ENCODE measurements at regions not wholly inside any gene's neighbourhood (a gene's known extent, or its start where the extent isn't known, plus 50 kb on each side); places are given as distances from the start of the nearest gene placed in this dataset.

GRCh38 chr18:75158465-75159237 lies 50.3 kb downstream of the PTGR3 start:
- H3K4me3 ChIP-seq (ENCODE audit: control insufficient read depth, low read depth, low read length) = no peak overlapping the region
- TF ChIP-seq CTCF (IDR thresholded peaks at IDR 0.05; ENCODE audit: control insufficient read depth, insufficient read depth, low read depth, low read length, missing control alignments) = no peak
- no peak for DNase-seq (ENCODE audit: low read depth)

DNA sequence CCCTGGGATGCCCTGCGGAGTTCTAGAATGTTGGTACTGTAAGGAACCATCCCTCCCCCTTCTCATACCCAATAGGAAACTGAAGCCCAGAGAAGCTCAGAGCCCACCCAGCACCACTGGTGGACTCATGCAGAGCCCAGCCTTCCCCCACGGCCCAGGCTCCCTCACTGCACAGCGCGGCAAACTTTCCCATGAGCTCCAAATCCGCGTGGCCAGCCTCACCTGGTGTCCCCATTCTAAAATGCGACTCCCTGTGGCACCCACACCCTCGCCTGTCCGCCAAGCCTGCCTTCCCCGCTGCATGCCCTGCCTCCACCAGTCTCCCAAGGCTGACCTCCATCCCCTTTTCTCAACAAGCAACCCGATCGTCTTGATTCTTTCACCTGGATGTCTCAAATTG lies 51.1 kb downstream of the PTGR3 start:
- no peak overlapping the region for H3K4me3 ChIP-seq (ENCODE audit: control insufficient read depth, low read depth, low read length)
- TF ChIP-seq CTCF (IDR thresholded peaks at IDR 0.05; ENCODE audit: control insufficient read depth, insufficient read depth, low read depth, low read length, missing control alignments) = no peak
- DNase-seq (ENCODE audit: low read depth) = no peak

DNA sequence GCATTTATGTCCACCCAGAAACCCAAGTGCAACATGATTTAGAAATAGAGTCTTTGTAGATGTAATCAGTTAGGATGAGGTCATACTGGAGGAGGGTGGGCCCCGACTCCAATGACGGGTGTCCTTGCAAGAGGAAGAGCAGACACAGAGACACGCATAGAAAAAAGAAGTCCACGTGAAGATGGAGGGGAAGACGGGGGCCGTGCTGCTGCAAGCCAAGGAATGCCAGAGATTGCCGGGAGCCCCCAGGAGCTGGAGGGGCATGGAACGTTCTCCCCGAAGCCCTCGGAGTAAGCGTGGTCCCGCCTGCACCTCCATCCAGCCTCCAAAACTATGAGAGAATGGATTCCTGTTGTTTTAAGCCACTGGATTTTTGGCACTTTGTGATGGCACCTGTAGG lies 51.6 kb downstream of the PTGR3 start:
- no peak for DNase-seq (ENCODE audit: low read depth)
- TF ChIP-seq CTCF (IDR thresholded peaks at IDR 0.05; ENCODE audit: control insufficient read depth, insufficient read depth, low read depth, low read length, missing control alignments) = no peak
- H3K4me3 ChIP-seq (ENCODE audit: control insufficient read depth, low read depth, low read length) = no peak overlapping the region

DNA sequence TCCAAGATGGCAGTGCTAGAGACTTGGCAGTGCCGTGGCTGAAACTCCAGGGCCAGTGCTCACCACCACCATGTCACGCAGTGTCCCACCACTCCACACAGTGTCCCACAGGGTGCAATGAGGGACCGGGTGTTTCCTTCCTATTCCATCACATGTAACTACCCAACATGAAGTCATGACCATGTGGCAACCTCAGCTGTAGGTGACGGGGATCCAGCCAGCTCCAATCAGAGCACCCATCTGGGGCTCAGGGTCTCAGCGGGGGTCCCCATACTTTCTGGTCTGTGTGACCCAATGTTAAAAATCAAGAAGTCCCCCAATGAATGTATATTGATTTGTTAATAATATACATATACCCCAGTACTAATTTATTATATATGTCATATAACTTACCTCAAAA lies 52.1 kb downstream of the PTGR3 start:
- no peak for TF ChIP-seq CTCF (IDR thresholded peaks at IDR 0.05; ENCODE audit: control insufficient read depth, insufficient read depth, low read depth, low read length, missing control alignments)
- H3K4me3 ChIP-seq (ENCODE audit: control insufficient read depth, low read depth, low read length) = no peak overlapping the region
- no peak for DNase-seq (ENCODE audit: low read depth)

DNA sequence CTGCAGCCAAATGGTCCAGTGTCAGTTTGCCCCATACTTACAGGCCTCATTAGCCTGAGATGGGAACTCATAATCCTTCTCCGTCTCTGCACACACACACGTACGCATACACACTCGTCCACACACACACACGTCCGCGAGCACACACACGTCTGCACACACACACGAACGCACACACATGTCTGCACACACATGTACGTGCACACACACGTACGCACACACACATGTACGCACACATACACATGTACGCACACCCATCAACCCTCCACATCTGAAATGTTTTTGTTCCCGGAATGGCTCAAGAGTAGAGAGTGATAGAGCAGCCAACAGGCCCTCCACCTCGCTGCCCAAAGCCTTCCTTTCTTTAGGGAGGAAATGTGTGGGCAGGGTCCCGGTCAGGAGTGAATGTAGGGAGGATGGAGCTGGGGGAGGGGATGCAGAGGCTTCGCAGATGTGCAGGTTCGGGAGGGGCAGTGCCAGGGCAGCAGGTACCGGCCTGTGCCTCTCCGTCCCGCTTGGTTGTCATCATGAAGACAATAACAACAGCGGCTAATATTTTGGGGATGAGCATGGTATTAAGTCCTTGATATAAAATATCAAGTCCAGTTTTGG lies 52.7 kb downstream of the PTGR3 start:
- no peak for DNase-seq (ENCODE audit: low read depth)
- H3K4me3 ChIP-seq (ENCODE audit: control insufficient read depth, low read depth, low read length) = no peak overlapping the region
- no peak for TF ChIP-seq CTCF (IDR thresholded peaks at IDR 0.05; ENCODE audit: control insufficient read depth, insufficient read depth, low read depth, low read length, missing control alignments)

DNA sequence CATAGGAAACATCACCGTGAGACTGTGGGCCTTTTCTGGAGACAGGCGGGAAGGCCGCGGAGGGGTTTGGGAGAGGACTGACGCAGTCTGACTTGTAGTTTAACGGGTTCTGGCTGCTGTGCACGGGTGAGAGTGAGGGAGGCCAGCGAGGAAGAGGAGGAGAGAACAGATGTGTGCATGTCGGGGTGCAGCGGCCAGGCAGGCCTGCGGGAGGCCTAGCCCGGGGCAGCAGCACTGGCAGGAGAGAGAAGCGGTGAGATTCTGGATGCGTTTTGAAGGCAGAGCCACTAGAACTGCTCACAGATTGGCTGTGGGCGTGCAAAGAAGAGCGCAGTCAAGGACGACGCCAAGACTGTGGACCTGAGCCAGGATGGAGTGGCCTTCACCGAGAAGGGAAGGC lies 53.9 kb downstream of the PTGR3 start:
- no peak for TF ChIP-seq CTCF (IDR thresholded peaks at IDR 0.05; ENCODE audit: control insufficient read depth, insufficient read depth, low read depth, low read length, missing control alignments)
- DNase-seq (ENCODE audit: low read depth) = no peak
- no peak overlapping the region for H3K4me3 ChIP-seq (ENCODE audit: control insufficient read depth, low read depth, low read length)
